Muscle layer of colon (tissue), 2 donors: ENCODE measurements at regions not wholly inside any gene's neighbourhood (a gene's known extent, or its start where the extent isn't known, plus 50 kb on each side); places are given as distances from the start of the nearest gene placed in this dataset.

Source experiments
- H3K27ac ChIP-seq: one replicate; pipeline ENCODE4 v1.7.0; 2013; ENCODE audit warnings: low read depth, mild to moderate bottlenecking, low read length, moderate library complexity
- H3K27me3 ChIP-seq, 2 donors: one replicate each; pipeline ENCODE4 v1.7.0; 2013; ENCODE audit warnings: low read length in 2 of 2, mild to moderate bottlenecking in 2 of 2; ENCODE audit not compliant: insufficient read depth in 2 of 2, control insufficient read depth in 1 of 2
- H3K36me3 ChIP-seq: one replicate; pipeline ENCODE4 v1.7.0; 2013; ENCODE audit warnings: mild to moderate bottlenecking, low read length; ENCODE audit not compliant: insufficient read depth
- H3K4me1 ChIP-seq: one replicate; pipeline ENCODE4 v1.7.0; 2013; ENCODE audit warnings: mild to moderate bottlenecking, low read length; ENCODE audit not compliant: insufficient read depth
- H3K4me3 ChIP-seq, 2 donors: one replicate each; pipeline ENCODE4 v1.7.0; 2013; ENCODE audit warnings: low read length in 2 of 2, low read depth in 1 of 2, mild to moderate bottlenecking in 1 of 2, moderate library complexity in 1 of 2
- H3K9ac ChIP-seq: one replicate; pipeline ENCODE4 v1.7.0; 2013; ENCODE audit warnings: low read length
- H3K9me3 ChIP-seq: one replicate; pipeline ENCODE4 v1.7.0; 2013; ENCODE audit warnings: mild to moderate bottlenecking, low read length
- donor health status: abdominal sarcoma.
- donor health status: Adenocarcinoma of cecum.

DNA sequence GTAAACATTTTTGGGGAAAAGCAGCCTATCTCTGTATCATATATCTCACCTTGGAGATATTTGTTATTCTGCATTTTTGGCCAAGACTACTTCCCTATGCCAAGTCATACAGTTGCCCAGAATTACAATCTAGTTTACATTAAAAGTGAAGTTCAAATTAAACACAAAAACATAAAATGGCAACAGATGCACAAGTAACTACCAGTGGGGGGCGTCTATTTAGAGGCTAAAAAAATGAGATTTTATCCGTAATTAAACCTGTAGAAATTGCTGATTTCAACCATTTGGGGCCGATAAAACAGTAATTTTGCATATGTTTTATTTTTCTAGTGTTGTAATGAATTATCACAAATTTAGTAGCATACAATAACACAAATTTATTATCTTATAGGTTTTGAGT, 787.1 kb upstream of the CHD1 start:
- no peaks in the 10 kb centered on the region for H3K36me3 ChIP-seq
- H3K9me3 ChIP-seq = no peaks in the 10 kb centered on the region
- no peak overlapping the region for H3K9ac ChIP-seq
- no peak overlapping the region for H3K4me3 ChIP-seq
- no peaks in the 10 kb centered on the region for H3K27me3 ChIP-seq
- no peak overlapping the region for H3K27ac ChIP-seq
- no peaks in the 10 kb centered on the region for H3K4me1 ChIP-seq

DNA sequence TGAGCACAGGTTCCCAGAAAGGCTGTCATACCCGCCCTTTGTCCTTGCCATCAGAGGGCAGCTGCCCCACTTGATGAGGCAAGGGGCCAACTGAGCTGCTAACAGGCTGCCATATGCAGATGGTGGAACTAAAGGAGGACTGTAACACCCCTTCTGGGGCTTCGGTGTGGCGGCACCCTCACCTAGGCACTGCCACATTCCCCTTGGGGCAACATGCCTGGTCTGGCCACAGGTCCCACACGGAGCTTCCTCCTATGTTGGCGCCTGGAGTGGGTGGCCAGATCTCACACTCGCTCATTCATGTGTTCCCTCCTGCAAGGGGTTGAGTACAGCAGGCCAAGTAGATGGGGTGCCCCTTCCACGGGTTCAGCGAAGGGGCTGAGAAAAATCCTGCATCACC, 777.4 kb upstream of the CHD1 start:
- H3K27me3 ChIP-seq = no peaks in the 10 kb centered on the region
- H3K9ac ChIP-seq = no peak overlapping the region
- H3K27ac ChIP-seq = no peak overlapping the region
- H3K4me1 ChIP-seq = no peaks in the 10 kb centered on the region
- H3K4me3 ChIP-seq = no peak overlapping the region
- H3K9me3 ChIP-seq = no peaks in the 10 kb centered on the region
- no peaks in the 10 kb centered on the region for H3K36me3 ChIP-seq

DNA sequence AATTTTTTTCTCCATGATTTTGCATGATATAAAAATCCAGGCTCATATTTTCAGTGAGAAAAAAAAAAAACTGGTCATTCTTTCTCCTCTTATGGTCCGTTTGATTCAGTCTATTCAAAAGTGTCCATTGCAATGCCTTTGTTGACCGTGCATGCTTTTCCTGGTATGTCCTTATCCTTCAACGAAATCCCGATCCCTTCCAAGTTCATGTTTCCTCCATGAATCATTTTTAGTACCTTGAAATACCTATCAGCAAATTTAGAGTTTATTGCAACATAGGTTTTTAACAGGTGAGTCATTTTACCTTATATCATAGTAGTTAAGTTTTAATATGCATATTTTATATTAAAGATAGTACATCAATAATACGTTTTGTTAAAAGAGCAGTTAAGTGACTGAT, 773.8 kb upstream of the CHD1 start:
- H3K4me1 ChIP-seq = no peaks in the 10 kb centered on the region
- H3K9ac ChIP-seq = no peak overlapping the region
- no peaks in the 10 kb centered on the region for H3K27me3 ChIP-seq
- no peaks in the 10 kb centered on the region for H3K36me3 ChIP-seq
- H3K9me3 ChIP-seq = no peaks in the 10 kb centered on the region
- no peak overlapping the region for H3K27ac ChIP-seq
- H3K4me3 ChIP-seq = no peak overlapping the region

DNA sequence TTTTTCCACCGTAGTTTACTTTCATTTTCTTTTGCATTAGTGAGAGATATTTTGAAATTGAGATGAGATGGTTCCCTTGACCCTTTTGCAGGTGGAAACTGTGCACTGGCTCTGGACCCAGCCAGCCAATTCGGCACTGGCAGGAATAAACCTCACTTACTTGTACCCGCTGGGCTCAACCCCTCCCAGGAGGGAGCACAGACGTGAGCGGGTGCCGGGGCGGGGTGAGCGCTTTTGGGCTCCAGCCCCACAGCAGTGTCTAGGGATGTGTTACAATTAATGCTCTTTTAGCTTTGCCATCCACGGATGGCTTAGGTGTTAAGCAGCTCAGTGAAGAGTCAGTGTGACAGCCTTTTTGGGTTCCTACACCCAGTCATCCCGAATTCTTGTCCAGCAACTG, 766.1 kb upstream of the CHD1 start:
- Histone ChIP-seq H3K9ac (no peak overlapping the region), H3K27ac (no peak overlapping the region), H3K27me3 (no peaks in the 10 kb centered on the region), H3K4me1 (no peaks in the 10 kb centered on the region), H3K9me3 (no peaks in the 10 kb centered on the region), H3K4me3 (no peak overlapping the region), H3K36me3 (no peaks in the 10 kb centered on the region)

DNA sequence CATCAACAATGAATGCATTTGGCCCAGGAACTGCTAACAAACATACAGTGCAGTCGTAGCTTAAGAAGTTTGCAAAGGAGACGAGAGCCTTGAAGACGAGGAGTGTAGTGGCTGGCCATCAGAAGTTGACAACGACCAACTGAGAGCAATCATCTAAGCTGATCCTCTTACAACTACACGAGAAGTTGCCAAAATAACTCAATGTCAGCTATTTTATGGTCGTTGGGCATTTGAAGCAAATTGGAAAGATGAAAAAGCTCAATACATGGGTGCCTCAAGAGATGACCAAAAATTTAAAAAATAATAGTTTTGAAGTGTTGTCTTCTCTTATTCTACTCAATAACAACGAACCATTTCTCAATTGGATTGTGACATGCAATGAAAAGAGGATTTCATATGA, 757.7 kb upstream of the CHD1 start:
- Histone ChIP-seq H3K27me3 (no peaks in the 10 kb centered on the region), H3K9me3 (no peaks in the 10 kb centered on the region), H3K4me3 (no peak overlapping the region), H3K27ac (no peak overlapping the region), H3K36me3 (no peaks in the 10 kb centered on the region), H3K9ac (no peak overlapping the region), H3K4me1 (no peaks in the 10 kb centered on the region)

DNA sequence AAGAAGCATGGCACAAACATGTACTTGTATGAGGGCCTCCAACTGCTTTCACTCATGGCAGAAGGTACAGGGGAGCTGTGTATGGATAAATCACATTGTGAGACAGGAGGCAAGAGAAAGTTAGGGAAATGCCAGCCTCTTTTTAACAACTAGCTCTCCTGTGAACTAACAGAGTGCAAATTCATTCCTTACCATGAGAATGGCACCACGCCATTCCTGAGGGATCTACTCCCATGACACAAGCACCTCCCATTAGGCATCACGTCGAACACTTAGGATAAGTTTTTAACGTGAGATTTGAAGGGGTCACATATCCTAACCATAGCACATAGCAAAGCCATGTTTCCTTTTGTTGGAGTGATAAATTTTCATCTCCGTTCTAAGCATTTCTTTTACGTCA, 747.2 kb upstream of the CHD1 start:
- no peak overlapping the region for H3K4me3 ChIP-seq
- no peaks in the 10 kb centered on the region for H3K36me3 ChIP-seq
- H3K9me3 ChIP-seq = no peaks in the 10 kb centered on the region
- H3K4me1 ChIP-seq = no peaks in the 10 kb centered on the region
- no peaks in the 10 kb centered on the region for H3K27me3 ChIP-seq
- H3K27ac ChIP-seq = no peak overlapping the region
- no peak overlapping the region for H3K9ac ChIP-seq

DNA sequence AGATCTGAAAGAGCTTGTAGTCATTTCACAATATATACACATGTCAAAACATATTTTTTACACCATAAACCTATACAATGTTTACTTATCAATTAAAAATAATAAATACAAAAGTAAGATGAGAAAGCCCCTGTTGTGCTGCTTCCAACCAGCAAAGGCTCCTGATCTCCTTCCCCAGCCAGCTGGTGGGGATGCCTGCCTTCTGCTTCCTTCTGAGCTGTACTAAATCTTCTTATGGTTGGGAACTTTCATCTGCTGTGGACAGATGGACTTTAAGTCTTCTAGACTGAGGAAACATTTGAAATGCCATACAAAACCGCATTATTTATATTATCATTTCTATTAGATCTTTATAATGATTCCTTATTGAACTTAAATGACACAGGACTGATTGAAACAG, 745.3 kb upstream of the CHD1 start:
- H3K27ac ChIP-seq = no peak overlapping the region
- no peaks in the 10 kb centered on the region for H3K27me3 ChIP-seq
- H3K9me3 ChIP-seq = no peaks in the 10 kb centered on the region
- no peaks in the 10 kb centered on the region for H3K36me3 ChIP-seq
- H3K4me1 ChIP-seq = no peaks in the 10 kb centered on the region
- H3K4me3 ChIP-seq = no peak overlapping the region
- no peak overlapping the region for H3K9ac ChIP-seq

DNA sequence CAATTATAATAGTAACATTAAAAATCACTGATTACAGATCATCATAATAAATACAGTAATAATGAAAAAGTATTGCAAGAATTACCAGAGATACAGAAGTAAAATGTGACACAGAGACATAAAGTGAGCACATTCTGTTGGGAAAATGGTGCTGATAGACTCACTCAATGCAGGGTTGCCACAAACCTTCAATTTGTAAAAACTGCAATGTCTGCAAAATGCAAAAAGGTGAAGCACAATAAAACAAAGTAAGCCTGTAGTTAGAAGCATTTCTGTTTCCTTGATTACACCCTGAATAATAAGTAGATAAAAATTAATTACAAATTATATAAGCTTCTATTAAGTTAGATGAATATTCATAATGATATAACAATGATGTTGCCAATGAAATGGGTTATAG, 736.2 kb upstream of the CHD1 start:
- Histone ChIP-seq H3K9ac (no peak overlapping the region), H3K27ac (no peak overlapping the region), H3K9me3 (no peaks in the 10 kb centered on the region), H3K36me3 (no peaks in the 10 kb centered on the region), H3K27me3 (no peaks in the 10 kb centered on the region), H3K4me1 (no peaks in the 10 kb centered on the region), H3K4me3 (no peak overlapping the region)

DNA sequence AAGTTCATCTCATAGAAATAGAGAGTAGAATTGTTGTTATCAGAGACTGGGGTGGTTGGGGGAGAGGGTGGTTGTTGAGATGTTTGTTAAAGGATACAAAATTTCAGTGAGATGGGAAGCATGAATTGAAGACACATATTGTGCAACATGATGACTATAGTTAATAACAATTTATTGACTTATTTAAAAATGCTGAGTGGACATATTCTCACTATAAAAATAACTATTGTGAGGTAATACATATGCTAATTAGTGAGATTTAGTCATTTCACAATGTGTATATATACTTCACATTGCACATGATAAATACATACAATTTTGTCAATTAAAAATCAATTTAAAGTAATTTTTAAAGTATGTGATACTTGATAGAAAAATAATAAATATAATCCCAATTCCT, 722.5 kb upstream of the CHD1 start:
- Histone ChIP-seq H3K4me1 (no peaks in the 10 kb centered on the region), H3K36me3 (no peaks in the 10 kb centered on the region), H3K27me3 (no peaks in the 10 kb centered on the region), H3K9me3 (no peaks in the 10 kb centered on the region), H3K4me3 (no peak overlapping the region), H3K27ac (no peak overlapping the region), H3K9ac (no peak overlapping the region)

DNA sequence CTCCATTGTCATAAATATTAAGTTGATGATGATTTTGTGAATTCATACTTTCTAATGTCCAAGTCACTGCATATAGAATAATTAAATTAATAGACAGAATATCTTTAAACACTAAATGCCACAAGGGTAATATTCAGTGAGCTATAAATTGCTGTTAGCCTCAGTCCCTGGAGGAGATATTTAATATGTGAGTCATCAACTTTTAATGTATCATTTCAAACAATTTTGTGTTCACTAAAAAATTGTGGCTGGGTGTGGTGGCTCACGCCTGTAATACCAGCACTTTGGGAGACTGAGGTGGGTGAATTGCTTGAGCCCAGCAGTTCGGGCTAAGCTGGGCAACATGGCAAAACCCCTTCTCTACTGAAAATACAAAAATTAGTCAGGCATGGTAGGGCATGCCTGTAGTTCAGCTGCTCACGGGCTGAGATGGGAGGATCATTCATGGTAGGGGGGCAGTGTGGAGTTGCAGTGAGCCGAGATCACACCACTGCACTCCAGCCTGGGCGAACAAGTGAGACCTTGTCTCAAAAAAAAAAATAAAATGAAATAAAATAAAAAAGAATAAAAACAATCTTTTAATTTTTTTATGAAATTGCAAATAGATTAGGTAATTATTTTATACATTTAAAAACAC, 717.3 kb upstream of the CHD1 start:
- no peaks in the 10 kb centered on the region for H3K27me3 ChIP-seq
- no peaks in the 10 kb centered on the region for H3K9me3 ChIP-seq
- no peak overlapping the region for H3K9ac ChIP-seq
- H3K27ac ChIP-seq = no peak overlapping the region
- no peak overlapping the region for H3K4me3 ChIP-seq
- H3K36me3 ChIP-seq = no peaks in the 10 kb centered on the region
- no peaks in the 10 kb centered on the region for H3K4me1 ChIP-seq

DNA sequence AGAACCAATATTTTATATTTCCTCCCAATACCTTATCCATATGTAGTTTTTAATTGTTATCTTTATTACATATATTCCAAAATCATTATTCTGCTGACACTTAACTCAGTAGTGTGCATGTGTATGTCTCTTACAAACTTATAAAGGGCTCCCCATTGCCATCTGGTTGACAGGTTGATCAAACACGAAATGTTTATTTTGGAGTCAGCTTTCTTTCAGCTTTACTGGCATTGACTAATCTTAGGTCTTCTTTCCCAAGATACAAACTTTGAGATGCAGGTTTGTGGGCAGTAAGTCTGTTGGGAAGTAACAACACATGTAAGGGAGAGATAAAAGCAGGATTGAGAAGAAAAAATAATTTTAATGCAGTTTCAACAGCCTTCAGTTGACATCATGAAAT, 716.0 kb upstream of the CHD1 start:
- H3K27me3 ChIP-seq = no peaks in the 10 kb centered on the region
- no peaks in the 10 kb centered on the region for H3K36me3 ChIP-seq
- H3K4me1 ChIP-seq = no peaks in the 10 kb centered on the region
- no peak overlapping the region for H3K27ac ChIP-seq
- no peak overlapping the region for H3K9ac ChIP-seq
- H3K9me3 ChIP-seq = no peaks in the 10 kb centered on the region
- H3K4me3 ChIP-seq = no peak overlapping the region

DNA sequence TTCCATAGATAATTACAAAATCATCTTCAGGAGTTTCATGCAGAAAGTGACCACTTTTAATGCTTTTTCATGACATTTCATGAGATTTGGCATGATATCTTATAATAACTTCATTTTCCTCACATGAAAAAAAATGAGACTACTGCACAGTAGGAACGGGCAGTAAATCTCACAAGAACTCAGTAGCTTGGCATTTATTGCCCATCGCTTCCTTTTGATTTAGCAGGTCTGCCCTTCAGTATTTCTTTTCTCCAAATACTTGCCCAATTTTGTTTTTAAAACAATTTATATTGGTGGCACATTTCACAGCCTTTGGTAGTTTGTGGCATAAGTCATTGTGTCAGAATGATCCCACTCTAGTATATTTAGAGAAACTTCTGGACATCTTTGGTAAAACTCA, 711.8 kb upstream of the CHD1 start:
- H3K4me1 ChIP-seq = no peaks in the 10 kb centered on the region
- H3K27ac ChIP-seq = no peak overlapping the region
- no peaks in the 10 kb centered on the region for H3K9me3 ChIP-seq
- H3K9ac ChIP-seq = no peak overlapping the region
- H3K27me3 ChIP-seq = no peaks in the 10 kb centered on the region
- no peaks in the 10 kb centered on the region for H3K36me3 ChIP-seq
- no peak overlapping the region for H3K4me3 ChIP-seq
